GF-D8 (cell line): ENCODE measurements at regions not wholly inside any gene's neighbourhood (a gene's known extent, or its start where the extent isn't known, plus 50 kb on each side); places are given as distances from the start of the nearest gene placed in this dataset.

ENCODE experiments used
- DNase-seq: peaks from one replicate; lab custom pipeline; 2025; lab: John Stamatoyannopoulos, UW

DNA sequence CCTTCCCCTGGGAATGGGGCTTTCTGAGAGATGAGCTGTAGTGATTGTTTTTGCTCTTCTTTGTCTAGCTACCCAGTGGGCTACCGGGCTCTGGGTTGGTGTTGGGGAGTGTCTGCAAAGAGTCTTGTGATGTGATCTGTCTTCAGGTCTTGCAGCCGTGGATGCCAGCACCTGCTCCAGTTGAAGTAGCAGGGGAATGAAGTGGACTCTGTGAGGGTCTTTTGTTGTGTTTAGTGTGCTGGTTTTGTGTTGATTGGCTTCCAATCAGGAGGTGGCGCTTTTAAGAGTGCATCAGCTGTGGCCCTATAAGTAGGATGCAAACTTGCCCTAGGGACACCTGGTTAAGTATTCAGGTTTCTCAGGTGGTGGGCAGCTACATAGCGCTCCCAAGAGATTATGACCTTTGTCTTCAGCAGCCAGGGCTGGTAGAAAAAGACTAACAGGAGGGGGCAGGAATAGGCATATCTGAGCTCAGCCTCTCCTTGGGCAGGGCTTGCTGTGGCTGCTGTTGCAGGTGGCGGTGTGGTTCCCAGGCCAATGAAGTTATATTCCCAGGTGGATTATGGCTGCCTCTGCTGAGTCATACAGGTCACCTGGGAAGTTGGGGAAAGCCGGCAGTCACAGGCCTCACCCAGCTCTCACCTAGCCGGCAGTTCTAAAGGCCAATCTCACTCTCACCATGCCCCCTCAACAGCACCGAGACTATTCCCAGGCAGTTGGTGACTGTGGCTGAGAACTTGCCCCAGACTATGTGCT, 315.7 kb upstream of the C11orf87 start:
- DNase-seq, result no peak

DNA sequence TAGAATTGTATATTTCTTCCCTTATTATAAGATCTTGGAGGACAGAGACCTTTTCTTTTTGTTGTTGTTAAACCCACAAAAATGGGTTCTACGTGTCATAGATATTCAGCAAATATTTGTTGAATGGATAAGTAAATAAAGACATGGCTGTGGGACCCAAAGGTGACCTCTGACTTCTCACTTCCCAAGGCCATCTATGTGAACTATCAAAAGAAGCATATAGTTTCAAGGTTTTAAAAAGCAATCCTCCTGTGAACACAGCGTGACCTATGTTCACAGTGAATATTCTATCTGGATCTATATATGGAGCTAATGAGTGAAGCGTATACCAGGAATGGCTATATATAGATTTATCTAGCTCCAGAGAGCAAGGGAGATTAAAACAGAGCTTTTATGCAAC, 312.8 kb upstream of the C11orf87 start:
- no peak for DNase-seq

DNA sequence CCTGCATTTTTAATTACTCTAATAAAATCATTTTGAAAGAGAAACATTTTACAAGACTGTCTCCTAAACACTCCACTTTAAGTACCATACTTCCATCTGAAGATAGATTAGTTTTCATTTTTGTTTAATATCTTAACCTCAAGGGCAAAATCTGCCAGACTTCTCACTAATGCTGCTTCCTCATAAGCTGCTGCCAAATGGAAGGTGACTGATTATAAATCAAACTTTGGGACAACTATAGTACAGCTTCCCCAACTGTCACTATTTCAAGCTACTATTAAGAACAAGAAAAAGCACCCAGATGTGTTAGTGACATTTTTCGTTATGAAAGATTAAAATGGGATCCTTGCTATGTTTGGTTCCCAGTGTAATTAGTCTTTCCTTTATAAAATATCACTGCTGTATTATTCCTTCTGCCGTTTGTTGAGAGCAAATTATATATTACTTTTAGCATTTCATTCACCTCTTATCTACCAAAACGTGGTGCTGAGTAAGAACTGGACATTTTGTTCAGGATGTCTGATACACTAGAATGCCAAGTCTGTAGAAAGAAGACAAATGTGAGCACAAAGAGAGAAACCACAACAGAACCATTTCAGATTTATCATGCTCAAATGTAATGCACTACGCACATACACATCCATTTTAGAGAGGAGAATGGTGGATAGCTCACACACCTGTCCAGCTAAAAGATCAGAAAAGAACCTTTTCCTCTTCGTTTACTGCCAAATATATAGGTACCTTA, 312.2 kb upstream of the C11orf87 start:
- no peak for DNase-seq

DNA sequence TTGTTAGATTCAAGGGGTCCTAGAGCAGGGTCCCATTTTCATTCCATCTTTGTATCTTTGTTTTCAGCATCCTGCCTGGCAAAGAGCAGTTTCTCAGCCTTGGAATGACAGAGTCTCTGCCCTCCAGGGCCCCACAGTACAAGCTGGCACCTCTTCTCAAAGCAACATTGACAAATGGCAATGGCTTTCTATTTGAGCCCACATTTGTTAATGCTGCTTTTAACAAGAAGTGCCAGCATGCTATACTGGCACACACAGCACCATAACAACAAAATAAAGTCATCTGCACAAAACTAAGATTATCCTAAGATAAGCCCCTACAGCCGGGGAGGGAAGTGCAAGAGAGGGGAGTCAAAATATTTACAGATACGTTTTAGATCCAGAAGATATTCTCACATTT, 309.7 kb upstream of the C11orf87 start:
- DNase-seq, result no peak

DNA sequence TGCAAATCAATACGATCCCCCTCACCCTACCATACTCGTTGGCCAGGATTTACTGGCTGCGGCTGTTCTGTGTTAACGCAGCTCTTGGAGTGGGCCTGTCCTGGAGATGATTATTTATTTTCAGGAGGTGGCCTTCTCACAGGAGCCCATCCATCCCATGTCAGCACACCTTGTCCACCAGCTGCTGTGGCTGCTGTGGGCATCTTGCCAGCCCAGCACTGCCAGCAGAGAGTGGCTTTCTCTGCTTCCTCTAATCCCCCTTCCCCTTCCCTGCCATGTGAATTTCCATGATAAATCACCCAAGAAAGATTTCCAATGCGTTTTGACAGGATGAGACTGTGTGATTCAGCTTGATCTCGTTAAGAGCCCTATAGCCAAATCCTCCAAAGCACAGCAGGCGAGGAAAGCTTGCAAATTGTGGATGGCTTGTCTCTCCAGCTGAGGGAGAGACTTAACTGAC, 309.1 kb upstream of the C11orf87 start:
- no peak for DNase-seq

- DNase-seq, result no peak
Observed at GRCh38 chr11:109120341-109120740, 301.6 kb upstream of the C11orf87 start.

DNA sequence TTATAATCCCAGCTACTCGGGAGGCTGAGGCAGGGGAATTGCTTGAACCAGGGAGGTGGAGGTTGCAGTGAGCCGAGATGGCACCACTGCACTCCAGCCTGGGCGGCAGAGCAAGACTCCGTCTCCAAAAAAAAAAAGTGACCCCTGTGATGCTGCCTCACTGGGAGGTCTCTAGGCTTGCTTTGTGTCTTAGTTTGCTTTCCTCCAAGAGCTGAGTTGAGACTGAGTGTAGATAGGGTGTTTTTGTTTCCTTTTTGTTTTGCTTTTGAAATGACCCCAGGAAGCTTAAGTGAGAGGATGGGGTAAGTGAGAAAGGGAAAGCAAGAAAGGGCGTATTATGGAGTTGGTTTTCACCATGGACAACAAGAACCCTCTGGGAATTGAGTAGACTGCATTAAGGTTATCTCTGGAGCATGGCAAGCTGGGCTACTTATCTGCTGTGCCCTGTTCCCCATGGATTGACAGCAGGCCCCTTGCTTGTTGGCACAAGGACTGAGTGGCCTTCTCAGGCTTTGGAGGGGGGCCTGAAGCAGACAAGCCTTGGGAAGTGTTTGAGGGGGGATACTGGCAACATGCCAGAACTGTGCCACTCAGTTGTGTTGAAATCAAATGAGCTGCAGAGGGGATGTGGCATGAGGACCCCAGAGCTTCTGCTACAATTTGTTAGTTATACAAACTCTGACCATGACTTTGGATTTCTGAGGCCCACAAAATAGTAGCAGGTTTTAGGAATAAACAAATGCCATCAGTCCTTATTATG, 300.6 kb upstream of the C11orf87 start:
- no peak for DNase-seq

DNA sequence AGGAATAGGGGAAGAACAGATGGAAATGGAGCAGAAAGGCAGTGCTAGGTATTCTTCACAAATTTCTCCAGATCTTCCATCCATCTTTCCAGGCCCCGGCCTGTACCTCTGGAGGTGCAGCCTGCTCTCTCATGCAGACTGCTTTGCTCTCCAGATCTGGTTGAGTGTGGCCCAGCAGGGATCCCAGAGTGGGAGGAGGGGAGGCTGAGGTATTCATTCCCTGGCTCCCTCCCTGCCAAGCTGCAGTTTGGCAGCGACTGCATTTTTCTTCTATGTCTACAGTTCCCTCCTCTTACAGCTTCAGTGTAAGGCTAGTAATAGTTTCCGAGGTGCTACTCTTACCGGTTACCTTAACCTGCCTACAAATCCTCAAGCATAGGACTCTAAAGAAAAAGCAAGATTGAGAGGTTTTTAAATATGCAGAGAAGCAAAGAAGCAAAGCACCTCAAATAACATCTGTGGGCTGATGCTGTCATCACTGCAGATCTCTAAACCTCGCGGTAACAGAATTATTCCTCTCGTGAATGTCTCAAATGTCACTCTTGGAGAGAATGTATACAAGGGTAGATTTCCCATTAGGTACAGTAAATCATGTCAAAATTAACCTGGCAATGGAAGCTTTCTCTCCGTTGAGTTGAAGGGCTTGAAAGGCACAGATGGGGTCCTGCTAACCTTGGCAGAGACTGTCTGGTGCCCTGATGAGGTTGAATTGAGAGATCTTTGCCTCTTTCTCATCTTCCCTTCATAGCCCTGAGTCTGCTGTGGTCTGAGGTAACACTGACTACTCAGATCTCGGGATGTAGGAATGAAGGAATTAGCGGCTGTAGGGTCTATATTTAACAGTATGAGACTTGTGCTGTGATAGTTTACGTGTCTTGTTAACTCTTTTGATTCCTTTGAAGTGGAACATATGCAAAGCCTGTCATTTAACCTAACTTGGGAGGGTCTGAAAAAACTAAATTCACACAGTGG, 297.9 kb upstream of the C11orf87 start:
- DNase-seq, result no peak

GRCh38 chr11:109130910-109131309, 291.1 kb upstream of the C11orf87 start:
- no peak for DNase-seq

- no peak for DNase-seq
Observed at GRCh38 chr11:109132539-109132938, 289.5 kb upstream of the C11orf87 start.

DNA sequence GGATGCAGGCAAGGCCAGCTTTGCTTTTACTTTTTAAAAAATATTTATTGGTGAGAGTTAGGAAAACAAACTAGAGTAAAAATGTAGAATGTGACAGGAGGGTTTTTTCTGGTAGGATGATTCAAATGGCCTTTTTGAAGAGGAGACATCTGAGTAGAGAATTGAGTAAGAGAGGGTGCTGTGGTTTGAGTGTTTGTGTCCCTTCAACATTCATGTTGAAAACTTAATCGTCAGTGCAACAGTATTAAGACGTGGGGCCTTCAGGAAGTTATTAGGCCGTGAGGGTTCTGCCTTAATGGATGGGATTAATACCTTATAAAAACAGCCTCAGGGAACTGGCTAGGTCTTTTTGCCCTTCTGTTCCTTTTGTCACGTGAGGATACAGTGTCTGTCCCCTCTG, 288.8 kb upstream of the C11orf87 start:
- DNase-seq, result no peak

DNA sequence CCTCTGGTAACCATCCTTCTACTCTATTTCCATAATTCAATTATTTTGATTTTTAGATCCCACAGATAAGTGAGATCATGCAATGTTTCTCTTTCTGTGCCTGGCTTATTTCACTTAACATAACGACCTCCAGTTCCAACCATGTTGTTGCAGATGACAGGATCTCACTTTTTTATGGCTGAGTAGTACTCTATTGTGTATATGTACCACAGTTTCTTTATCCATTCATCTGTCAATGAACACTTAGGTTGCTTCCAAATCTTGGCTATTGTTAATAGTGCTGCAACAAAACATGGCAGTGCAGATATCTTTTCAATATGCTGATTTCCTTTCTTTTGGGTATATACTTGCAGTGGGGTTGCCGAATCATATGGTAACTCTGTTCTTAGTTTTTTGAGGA, 286.4 kb upstream of the C11orf87 start:
- DNase-seq, result no peak

- no peak for DNase-seq
Observed at GRCh38 chr11:109138196-109138595, 283.8 kb upstream of the C11orf87 start.

- DNase-seq, result no peak
Observed at GRCh38 chr11:109140426-109140825, 281.6 kb upstream of the C11orf87 start.

DNA sequence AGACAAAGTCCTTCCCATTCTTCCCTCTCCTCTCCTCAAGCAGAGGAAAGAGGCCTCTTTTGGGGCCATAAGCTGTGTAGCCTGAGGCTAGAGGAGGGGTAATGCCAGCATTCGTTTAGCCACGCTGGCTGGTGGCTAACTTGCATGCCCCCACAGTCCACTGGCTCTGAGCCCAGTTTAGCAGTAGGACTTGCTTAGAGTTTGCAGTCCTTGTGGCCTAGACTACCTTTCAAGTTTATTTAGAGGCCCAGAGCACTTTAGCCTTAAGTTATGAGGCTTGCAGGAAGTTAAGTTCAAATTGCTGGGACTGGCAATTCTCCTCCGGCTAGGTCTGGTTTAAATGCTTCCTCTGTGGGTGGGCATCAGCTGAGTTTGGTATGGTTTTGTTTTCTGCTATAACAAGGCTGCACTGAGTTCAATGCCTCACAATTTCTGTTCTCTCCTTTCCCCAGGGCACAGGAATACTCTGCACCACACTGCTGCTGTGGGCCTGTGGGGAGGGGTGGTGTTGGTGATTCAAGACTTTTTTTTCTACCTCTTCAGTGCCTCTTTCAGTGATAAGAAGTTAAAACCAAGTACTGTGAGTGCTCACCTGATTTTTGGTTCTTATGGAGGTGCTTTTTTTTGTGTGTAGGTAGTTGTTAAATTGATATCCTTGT, 281.0 kb upstream of the C11orf87 start:
- DNase-seq, result no peak

DNA sequence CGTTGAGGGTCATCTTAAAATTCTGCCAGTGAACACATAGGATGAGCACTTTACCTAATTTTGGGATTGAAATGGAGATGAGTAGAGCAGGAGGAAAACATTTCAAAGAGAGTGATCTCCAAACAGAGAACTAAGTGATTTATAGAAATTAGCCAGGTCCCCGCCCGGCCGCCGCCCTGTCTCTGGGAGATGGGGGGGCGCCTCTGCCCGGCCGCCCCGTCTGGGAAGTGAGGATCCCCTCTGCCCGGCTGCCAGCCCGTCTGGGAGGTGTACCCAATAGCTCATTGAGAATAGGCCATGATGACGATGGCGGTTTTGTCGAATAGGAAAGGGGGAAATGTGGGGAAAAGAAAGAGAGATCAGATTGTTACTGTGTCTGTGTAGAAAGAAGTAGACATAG, 276.7 kb upstream of the C11orf87 start:
- DNase-seq, result no peak

GRCh38 chr11:109147726-109148125, 274.3 kb upstream of the C11orf87 start:
- DNase-seq, result no peak

- no peak for DNase-seq
Observed at GRCh38 chr11:109148669-109149068, 273.3 kb upstream of the C11orf87 start.

DNA sequence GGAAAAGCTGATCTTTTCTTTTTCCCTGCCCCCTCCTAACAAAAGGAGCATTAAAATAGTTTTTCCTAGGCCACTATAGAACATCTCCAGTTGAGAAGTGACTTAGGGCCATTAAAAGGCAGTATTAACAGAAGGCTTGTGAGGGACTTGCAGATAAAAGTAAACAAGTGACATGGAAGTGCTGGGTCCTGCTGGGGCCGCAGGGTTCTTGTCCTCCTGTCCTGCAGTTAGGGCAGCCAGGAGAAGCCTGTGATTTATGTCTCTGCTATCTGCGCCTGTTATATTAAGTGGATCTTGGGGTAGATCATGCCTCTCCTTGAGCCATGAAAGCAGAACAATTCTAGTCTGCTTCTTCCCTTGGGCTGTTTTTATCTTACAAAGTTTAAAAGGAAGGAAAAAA, 271.4 kb upstream of the C11orf87 start:
- DNase-seq, result no peak

GRCh38 chr11:109153836-109154235, 268.2 kb upstream of the C11orf87 start:
- DNase-seq, result no peak

DNA sequence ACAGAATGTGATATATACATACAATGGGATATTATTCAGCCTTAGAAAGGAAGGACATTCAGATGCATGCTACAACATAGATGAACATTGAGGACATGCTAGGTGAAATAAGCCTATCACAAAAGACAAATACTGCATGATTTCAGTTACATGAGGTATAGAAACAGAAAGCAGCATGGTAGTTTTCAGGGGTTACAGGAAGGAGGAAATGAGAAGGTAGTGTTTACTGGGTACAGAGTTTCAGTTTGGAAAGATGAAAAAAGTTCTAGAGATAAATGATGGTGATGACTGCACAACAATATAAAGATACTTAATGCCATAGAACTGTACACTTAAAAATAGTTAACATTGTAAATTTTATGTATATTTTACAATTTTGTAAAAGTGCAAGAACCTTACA, 266.7 kb upstream of the C11orf87 start:
- DNase-seq, result no peak
